NCI-H1436 treated with DMSO at 0.1 percent for 48 hours (cell line): ENCODE measurements at regions not wholly inside any gene's neighbourhood (a gene's known extent, or its start where the extent isn't known, plus 50 kb on each side); places are given as distances from the start of the nearest gene placed in this dataset.

Experiments
- DNase-seq: peaks from one replicate; lab custom pipeline; 2025; lab: John Stamatoyannopoulos, UW

GRCh38 chr22:49026494-49027367 lies 800.9 kb downstream of the BRD1 start:
- DNase-seq = no peak

DNA sequence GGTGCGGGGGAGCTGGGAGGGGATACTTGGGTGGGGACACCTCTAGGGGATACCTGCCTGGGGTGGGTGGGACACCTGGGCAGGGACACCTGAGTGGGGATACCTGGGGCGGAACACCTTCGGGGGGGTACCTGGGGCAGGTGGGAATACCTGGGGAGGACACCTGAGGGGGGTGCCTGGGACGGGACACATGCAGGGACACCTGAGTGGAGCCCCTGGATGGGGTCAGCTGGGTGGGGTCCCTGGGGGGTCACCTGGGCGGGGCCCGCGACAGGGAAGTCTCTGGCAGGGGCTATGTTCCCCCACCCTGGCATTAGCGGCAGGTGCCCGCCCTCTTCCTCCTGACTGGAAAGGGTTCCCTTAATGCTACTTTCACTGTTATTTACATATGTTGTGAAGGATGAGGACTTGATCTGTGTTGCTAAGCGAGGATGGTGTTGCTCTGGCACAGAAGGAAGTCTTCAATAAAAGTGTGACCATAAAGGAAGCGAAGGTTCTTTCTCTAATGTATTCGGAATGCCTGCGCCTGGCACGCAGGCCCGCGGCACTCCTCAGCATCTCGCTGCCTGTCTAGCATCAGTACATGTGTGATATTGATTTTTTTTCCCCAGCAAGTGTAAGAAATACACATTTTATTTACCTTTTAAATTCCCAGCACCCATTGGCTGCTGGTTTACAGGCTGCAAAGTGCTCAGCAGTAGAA lies 801.7 kb downstream of the BRD1 start:
- DNase-seq = no peak

DNA sequence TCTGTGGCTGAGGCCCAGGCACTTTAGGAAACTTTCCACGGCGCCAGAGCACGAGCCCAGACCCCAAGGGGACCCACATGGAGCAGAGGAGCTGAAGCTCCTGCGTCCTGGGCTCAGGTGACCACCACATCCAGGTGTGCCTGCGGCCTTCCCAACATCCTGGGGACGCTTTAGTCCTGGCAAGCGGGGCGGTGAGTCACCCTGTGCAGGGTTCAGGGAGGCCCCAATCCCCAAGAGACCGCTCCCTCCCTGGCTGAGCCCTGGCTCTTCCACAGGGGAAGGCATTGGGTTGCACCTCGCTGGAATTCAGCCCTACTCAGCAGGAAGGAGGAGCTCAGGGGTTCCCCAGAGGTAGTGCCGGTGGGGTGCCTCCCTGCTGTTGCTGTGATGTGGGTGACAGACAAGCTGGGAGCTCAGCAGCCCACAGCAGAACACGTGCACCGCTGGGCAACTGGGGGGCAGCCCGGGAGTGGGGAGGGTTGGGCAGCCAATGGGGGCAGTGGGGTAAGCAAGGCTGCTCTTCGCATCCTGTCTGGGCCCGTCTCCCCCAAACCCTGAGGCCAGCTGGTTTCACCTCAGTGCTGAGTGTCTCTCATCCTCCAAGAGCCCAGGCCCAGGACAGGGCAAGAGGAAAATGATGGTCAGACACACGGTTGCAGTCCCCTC lies 802.8 kb downstream of the BRD1 start:
- DNase-seq = no peak

GRCh38 chr22:49023879-49024774 lies 803.5 kb downstream of the BRD1 start:
- DNase-seq = no peak

- no peak for DNase-seq
These were observed 804.4 kb downstream of the BRD1 start for GRCh38 chr22:49023161-49023878.

DNA sequence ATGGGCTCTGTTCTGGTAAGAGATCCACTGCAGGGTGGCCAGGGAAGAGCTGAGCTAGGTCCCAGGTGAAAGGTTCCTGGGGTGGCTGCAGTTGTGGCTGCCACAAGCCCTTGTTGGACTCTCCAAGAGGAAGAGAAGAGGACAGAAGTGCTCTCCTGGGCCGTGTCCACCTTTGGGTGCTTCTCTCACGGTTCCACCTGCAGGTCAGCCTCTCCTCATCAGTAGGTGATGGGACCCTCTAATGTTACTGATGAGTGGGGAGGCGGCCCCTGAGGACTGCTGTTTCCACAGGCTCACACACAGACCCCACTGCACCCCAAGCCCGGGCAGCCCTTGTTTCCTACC lies 804.9 kb downstream of the BRD1 start:
- DNase-seq = no peak

DNA sequence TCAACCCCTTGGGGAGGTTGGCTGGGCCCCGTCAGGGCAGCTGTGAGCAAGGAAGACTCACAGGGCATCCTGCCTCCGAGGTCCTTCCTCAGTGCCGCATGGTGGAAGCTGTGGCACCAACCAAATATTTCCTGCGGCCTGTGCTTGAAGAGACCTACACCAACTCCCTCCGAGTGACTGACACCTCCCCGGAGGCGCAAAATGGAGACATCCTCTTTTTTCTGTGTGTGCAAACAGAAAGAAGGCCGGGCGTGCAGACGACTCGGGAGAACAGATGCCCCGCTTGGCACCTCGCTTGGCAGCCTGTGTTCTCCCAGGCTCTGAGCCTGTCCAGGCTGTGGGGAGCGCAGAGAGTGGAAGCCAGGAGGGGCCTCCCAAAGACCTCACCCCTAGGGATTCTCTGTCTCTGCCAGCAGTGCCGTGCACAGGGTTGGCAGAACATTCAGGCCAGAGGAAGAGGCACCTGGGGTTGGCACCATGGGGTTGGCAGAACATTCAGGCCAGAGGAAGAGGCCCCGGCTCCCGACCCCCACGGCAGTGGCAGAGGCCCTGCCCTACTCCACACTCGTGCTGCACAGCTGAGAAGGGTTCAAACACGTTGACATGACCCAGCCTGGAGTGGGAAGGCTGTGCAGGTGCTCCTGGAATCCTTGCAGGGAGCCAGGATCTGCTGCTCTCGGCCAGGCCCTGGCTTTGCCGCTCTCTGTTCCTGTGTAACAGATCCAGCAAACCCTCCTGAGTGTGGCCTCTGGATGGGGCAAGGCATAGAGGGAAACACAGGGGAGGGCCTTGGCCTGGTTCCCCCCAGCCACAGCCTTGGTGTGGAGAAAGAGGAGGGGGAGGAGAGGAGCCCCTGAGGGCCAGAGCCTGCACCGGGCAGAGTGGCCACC lies 805.5 kb downstream of the BRD1 start:
- DNase-seq = no peak

- no peak for DNase-seq
These were observed 806.3 kb downstream of the BRD1 start for GRCh38 chr22:49021131-49021925.

GRCh38 chr22:49019737-49020713 lies 807.6 kb downstream of the BRD1 start:
- DNase-seq = no peak

DNA sequence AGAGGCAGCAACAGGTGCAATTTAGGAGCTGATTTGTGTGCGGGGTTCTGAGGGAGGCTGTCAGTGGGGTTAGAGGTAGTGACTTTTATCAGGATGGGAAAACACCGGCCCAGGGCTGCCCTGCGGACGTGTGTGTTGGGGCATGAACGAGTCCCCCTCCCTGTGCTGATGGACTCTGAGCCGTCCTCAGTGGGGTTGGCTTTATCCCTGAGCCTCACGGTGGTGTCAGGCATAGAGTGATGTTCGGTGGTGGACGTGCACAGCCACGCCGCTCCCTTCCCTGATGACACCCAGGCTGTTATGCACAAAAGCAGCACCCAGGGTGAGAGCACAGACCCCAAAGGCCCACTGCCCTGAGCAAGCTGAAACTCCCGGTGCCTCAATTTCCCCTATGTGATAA lies 809.1 kb downstream of the BRD1 start:
- no peak for DNase-seq

- DNase-seq = no peak
These were observed 810.0 kb downstream of the BRD1 start for GRCh38 chr22:49017482-49018329.

DNA sequence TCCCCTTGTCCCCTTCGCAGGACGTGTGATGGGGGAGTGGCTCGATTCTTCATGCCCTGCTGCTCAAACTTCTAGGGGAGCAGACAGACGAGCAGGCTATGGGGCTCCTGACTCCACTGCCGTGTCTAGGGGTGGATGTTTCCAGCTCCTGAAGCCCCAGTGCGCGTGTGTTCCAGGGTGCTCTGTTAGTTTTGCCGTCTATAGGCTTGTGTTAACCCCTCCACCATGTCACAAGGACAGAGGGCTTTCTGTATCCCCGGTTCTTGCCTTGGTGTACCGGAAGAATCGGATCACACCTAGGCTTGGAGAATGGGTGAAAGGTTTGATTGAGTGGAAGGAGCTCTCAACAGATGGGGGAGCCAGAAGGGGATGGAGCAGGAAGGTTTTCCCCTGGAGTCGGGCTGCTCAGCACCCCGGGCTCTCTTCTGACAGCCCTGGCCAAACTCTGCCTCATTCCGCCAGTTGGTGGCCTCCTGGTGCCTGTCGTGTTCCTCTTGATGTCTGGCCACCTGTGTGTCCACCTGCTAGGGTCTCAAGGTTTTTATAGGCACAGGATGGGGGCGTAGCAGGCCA lies 810.7 kb downstream of the BRD1 start:
- DNase-seq = no peak

DNA sequence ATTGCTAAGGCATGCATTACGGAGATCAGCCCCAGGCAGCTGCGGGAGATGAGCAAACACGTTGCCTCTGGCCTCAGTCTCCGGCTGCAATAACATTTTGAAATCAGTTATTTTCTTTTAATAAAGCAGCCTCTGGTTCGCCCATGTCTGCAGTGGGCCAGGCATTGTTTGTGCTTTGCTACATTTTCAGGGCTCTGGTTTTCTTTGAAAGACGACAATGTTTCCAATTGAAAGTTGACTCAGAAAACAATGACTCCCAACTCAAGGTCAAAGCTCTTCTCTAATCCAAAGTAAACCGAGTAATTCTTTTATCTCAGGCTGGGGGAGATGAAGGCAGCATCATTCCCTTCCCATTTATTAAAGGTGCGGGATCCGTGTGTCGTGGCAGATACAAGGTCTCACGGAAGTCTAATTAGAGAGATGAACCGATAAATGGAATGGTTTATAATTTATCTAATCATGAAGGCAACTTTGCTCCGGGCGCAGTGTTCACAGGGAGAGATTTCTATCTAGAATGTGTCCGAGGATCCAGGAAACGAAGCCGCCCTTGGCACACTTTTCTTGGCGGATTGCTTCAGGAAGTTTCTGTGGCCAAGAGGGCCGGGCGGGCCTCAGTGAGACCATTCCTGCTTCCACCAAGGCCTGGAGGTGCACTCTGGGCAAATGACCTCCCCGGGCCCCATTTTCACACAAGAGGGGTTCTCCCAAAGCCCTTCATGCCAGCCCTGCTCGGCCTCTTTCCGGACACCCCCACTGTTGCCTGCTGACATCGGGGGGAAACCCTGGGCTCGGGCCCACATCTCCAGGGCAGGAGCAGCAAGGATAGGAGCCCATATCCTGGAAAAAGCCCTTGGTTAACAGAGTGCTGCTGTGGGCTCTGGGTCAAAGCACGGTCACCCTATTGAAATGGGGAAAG lies 811.4 kb downstream of the BRD1 start:
- DNase-seq = no peak

- no peak for DNase-seq
These were observed 812.2 kb downstream of the BRD1 start for GRCh38 chr22:49015459-49015858.

DNA sequence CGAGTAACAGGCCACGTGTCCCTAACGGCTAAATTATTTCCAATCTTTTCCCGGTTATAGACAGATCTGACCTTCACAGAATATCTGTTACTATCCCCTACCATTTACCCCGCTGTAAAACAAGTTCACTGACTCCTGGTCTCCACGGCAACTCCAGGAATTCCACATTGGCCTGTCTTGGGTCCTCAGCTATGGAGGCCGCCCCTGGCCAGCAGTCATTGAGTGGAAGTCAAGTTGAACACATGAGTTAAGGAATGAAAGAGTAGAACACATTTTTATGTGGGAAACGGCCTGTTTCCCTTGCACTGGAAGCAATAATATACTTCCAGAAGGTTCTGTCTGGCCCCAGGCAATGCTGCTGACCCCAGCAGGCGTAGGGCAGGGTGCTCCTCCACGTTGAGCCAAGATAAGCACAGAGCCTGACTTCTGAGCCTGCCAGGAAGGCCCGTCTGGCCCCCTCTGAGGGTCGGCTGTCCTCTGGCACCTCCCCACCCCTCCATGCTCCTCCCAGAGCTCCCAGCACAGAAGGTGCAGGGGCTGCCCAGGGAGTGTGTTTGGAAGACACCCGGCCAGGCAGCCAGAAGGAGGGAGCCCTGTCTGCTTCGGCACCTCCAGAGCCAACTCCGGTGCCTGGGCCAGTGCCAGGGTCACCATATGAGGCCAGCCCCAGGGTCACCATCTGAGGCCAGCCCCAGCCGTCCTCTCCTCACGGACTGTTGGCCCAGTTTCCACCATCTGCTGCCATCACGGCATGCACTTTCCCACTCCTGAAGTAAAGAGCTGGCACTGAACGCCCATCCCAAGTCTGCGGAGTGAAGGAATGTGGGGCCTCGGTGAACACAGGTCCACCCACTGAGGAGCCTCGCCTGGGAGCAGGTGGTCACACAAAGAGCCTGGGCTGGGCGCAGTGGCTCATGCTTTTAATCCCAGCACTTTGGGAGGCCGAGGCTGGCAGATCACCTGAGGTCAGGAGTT lies 813.2 kb downstream of the BRD1 start:
- DNase-seq = no peak
